NCI-H128 (cell line): ENCODE measurements at regions not wholly inside any gene's neighbourhood (a gene's known extent, or its start where the extent isn't known, plus 50 kb on each side); places are given as distances from the start of the nearest gene placed in this dataset.
"Not testable (repeated sequence)": the region's sequence is repeated elsewhere in the genome, so short reads cannot be mapped to it uniquely, and the experiment has no call there.

Experiments
- DNase-seq: peaks from one replicate; lab custom pipeline; 2025; ENCODE audit not compliant: unreplicated experiment; lab: John Stamatoyannopoulos, UW

DNA sequence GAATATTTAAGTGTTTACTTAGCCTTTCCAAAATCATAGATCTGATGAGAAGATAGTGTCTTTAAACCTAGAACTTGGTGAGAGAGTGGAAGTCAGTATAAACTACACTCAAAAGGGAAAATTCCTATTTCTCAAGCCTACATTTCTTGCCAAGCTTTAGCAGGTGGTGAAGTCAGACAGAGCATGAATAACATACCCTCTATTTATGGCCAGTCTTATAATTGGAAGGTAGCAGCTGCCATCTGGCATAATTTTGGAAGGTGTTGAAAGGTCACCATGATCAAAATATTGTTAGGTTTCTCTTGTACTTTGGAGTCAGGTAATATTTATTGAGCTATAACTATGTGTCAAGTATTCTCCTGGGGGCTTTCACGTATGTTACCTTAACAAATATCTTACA lies 729.3 kb upstream of the KIF2B start:
- no peak for DNase-seq

DNA sequence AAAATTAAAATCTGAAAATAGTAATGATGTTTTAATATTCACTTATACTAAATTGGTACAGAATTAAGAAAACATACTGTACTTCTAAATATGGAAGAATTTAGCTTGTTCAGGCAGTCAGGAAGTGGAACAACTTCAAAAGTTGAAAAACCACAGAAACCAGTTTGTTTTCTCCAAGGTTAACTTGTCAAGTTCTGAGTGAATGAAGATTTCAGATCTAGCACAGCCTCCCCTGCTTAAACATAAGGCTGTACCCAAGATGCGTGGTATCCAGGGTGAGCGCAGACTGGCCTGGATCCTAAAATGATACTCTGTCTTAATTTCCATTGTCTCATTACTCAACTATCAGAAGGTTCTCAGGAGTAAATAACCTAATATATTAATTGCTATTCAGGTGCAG lies 730.7 kb upstream of the KIF2B start:
- DNase-seq = no peak

DNA sequence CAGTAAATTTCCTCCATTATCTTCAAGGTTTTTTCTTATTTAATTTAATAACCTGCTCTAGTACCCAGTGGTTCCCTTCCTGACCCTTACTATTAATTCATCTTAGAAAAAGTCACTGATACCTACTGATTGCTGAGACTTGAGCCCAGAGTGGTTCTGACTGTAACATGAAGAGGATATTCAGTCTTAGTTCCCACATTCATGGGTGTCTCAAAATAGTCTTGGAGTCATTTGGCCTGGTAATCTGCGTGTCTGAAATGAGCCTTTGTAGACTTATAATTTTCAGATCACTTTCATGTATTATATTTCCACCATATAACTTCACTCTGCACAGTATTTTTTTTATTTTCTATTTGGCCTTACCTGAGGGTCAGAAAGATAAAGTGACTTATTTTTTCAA lies 732.0 kb upstream of the KIF2B start:
- DNase-seq = no peak

DNA sequence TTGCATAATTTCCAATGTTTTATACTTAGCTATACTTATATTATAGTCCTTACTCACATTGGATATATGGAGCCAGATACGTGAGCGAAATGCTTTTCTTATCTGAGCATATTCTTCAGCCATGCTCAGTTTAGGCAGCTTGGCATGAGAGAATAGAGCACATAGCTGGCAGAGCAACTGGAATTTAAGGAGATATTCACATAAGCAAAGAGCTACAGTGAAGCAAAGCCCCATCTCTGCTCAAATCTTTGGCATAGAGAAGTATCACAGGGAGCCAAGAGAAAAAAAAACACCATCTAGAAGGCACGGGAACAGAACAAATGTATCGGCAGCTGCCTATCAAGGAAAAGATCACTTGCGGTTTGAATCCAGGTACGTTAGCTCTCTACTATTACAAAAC lies 734.2 kb upstream of the KIF2B start:
- no peak for DNase-seq

DNA sequence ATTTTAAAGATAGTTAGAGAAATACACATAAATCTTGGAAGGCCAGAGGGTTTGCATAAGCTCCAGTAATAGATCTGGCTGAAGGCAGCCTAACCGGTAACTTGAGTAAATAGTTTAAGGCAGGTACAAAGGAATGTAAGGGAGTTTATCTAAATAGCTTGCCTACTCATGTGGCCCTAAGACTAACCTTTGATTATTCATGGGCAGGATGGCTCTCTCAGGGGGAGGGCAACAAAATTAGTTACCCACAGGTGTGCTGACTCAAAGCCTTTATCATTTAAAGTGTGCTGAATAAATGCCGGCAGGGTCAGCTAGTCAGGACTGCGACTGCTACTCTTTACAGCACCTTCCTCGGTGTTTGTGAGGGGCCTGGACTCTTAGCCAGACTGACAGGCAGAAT lies 761.3 kb upstream of the KIF2B start:
- no peak for DNase-seq

DNA sequence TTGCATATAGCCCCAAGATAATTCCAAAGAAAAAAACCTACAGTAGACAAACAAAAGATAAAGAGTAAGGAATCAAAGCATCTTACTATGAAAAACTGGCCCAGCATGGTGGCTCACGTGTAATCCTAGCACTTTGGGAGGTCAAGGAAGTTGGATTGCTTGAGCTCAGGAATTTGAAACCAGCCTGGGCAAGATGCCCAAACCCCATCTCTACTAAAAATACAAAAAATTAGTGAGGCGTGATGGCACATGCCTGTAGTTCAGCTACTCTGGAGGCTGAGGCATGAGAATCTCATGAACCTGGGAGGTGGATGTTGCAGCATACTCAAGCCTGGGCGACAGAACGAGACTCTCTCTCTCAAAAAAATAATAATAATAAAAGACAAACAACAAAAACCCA lies 764.7 kb upstream of the KIF2B start:
- DNase-seq = no peak

DNA sequence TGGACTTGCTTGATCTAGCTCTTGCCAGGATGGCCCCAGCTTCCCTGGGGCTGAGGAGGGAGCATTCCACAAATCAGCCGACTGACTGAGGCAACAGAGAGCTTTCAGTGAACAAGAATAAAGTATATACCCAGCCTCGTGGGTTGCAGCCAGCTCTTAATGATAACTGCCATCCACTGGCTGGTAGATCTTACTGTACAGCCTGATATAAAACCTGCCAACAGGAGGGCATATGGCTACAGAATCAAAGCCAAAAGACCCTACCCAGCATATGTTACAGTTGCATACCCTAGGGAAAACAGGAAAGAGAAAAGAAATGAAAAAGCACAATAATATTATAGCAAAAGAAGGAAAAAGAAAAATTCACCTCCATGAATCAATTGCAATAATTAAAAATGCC lies 775.9 kb upstream of the KIF2B start:
- DNase-seq = no peak

DNA sequence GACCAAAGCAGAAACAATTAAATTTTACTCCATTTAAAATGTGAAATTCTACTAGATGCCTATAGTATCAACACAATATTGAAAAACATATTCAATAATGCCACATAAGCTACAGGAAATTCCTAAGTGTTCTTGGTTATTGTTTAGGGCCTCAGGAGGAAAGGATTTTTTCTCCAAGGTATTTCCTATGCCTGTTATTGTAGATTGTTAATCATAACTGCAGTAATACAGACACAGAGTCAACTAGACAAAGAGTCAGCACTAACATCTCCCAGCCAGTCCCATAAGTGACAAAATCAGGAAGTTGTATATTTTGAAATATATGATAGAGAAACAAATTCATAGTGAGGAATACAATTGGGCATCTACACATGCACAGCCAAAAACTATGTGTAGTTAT lies 782.7 kb upstream of the KIF2B start:
- no peak for DNase-seq

DNA sequence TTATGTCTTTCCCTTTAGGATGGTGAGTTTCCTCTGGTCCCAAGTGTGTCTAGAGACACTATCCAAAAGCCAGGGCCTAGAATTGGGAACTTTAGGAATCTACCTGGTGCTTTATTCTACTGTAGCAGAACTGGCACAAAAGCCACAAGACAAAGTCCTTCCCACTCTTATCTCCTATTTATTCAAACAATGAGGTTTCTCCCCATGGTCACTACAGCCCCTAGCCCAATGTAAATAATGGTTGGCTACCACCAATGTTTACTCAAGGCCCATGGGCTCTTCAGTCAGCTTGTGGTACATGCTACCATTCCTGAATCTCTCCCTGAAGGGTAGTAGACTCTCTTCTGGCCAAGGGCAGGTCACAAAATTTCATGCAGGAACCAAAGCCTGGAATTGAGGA lies 789.4 kb upstream of the KIF2B start:
- no peak for DNase-seq

DNA sequence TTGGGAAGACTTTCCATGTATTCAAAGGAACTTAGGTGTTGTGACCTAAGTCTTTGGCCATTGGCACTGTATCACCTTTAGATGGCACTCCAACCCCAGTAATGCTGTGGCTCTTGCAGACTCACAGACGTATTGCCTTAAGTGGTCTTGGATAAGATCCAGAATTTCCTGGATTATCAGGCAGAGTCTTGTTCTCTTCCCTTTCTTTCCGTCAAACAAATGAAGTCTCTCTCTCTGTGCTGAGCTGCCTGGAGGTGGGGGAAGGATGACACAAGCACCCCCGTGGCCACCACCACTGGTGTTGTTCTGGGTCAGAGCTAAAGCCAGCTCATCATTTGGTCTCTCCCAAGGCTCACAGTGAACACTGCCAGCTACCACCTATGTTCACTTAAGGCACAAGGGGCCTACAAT lies 789.9 kb upstream of the KIF2B start:
- DNase-seq = peak; percentile 2

DNA sequence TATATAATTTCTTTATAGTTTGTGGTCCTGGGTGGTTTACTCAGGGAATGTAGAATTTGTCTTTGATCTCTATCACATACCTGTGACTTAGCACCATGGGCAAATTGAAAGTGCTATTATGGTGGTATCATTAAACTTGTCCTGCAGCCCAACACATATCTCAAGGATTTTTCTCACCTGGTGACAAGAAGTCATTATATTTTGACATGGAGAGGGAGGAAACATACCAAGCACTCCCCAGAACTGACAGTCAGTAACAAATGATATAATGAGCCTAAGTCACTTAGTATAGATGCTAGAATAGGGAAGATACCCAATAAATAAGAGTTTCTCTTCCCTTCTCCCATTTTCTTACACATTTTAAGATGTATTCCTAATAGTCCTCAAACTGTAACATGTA lies 805.5 kb upstream of the KIF2B start:
- DNase-seq = no peak

DNA sequence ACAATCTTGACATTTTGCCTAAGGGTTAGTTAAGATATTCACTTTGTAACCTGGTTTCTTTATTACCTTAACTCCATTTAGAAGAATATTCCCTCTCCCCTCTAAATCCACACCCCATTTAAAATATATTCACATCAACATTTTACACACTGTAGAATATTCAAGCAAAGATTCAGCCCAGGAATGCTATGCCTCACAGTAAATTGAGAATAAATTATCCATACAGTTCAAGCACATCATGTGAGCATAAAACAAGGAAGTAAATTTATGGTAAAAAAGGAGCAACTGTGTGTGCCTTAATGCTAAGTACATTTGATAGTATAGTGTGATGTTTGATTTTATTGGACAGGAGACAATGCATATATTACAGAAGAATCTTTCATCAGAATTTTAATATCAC lies 806.6 kb upstream of the KIF2B start:
- DNase-seq = no peak

DNA sequence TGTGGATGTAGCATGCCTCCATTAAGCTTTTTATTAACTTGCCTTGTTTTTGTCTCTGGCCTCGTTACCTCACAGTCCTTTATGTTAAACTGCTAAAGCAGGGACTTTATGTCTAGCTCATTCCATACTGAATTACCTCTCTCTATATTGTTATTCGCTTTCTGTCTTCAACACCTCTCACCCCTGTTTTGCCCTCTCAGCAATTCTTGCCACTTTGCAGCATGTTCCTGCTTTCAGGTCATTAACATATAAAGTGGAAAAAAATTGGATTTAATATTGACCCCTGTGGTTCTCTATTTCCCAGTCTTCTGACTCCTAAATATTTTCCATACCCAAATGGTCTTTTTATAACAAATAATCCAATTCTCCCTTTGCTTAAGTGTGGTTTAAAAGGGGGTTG lies 810.4 kb upstream of the KIF2B start:
- DNase-seq = no peak

DNA sequence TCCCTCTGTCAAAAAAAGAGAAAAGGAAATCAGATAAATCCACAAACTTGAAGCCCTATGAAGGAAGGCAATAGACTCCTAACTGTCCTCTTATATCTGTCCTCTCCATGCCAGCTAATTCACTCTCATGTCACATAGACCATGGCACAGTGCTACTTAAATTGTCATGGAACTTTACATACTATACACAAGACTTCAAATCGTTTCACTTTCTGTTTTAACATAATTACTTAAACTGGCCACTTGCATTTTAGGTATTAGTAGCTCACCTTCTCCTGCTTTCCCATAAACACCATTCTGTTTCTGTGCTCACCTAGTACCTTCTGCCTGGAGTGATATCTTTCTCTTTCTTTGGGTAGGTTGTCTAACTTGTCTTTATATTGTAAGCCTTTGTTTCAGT lies 816.7 kb upstream of the KIF2B start:
- no peak for DNase-seq

DNA sequence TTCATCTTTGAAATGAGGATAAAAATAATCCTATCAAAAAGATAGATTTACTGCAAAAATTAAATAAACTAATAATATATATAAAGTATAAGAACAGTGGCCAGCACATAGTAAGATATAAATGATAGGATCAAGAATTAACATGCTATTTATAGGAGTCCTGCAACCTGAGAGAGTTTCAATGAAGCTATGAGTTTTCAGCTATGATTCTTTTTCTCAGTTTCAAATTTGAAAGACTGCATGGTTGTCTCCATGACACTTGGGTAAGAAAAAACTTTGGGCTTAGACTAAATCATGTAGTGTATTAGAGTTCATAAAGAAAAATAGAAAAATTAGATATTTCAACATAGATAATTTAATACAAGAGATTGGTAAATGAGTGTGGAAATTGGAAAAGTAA lies 817.8 kb upstream of the KIF2B start:
- no peak for DNase-seq

DNA sequence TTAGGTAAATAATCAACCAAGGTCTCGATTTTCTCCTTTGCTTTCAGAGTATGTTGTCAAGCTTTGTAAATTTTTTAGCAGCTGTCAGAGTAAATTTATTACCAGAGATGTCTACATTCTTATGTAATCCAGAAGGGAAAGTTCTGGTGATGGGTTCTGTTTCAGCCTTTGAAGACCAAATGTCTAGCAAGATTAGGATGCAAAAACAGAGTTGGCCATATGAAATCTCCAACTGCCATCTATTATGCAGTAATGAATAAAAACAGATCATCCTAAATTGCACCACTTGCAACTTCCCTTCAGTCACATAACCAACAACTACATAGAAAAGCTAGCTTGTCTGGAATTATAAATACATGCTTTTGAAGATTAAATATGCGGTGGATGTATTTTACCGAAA lies 826.8 kb upstream of the KIF2B start:
- DNase-seq = no peak

DNA sequence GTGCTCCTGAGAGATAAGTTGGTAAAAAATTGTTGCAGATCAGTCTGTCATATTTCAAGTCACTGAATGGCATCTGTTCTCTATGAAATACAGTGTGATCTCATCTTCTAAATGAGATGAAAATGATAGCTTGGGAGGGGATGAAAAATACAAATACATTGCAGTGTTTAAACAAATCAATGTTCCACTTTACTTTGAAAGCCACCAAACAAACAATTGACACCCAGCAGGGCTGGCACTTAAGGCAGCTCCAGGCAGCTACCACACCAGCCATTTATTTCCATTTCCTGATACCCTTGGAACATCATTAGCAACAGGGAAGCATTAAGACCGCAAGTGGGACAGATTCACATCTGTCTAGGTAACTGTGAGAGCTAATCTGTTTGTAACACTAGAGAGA lies 827.6 kb upstream of the KIF2B start:
- peak; percentile 52 for DNase-seq

DNA sequence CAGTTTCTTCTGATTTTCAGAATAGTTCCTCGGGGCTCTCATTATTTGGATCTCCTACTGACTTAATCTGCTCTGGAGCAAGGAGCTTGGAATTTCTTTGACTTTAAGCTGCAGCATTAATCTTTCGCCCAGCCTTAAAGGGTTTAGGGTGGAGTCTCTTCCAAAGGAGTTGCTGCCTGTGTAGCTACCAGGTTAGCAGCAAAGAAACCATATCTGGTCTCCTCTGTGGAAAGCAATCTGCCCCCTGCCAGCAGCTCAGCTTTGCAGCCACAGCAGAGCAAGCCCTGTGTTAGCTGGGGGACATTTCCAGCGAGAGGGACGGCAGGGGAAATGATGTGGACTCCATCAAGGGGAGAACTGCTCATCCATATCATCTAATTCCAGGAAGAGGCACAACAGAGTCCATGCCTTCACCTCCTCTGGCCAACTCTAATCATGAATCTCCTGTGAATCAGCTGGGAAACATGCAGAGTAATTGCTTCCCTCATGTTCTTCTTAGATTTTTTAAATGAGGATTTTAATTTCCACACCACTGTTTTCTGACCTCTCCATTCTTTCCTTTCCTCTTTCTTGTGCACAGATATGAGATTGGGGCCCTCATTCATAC lies 827.6 kb upstream of the CA10 start:
- no peak for DNase-seq

DNA sequence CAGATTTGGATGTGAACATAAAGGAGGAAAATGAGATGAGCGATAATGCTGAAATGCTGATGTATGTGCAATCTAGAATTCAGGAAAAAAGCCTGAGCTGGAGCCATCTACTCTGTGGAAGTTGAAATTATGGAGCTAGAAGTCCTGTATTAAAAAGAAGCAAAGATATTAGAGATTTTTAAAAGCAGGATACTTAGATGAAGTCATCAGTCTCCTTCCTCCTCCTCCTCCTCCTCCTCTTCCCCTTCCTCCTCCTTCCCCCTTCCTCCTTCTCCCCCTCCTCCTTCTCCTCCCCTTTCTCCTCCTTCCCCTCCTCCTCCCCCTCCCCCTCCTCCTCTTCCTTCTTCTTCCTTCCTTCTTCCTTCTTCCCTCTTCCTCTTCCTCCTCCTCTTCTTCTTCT lies 823.8 kb upstream of the CA10 start:
- DNase-seq = no peak

DNA sequence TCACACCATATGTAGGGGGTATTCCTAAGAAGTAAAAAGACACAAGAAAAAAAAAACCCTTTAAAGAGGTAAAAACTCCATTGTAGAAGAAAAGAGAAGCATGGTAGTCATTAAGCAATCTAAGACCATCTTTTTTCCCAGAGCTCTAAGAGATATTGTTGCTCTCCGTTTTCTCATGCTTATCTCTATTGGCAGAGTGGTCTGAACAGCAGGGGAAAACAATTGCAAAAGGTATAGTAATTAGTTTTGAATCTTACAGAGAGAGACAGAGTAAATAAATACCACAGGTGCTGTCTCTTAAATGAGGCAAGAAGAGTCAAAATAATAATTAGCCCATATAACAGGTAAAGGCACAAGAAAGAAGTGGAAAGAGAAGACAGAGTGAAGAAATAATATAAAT lies 821.4 kb upstream of the CA10 start:
- no peak for DNase-seq

DNA sequence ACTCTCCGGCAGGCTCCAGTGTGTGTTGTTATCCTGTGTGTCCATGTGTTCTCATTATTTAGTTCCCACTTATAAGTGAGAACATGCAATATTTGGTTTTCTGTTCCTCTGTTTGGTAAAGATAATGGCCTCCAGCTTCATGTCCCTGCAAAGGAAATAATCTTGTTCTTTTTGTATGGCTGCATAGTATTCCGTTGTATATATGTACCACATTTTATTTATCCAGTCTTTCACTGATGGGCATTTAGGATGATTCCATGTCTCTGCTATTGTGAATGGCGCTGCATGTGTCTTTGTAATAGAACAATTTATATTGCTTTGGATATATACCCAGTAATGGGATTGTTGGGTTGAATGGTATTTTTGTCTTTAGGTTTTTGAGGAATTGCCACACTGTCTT lies 807.3 kb upstream of the CA10 start:
- no peak for DNase-seq

DNA sequence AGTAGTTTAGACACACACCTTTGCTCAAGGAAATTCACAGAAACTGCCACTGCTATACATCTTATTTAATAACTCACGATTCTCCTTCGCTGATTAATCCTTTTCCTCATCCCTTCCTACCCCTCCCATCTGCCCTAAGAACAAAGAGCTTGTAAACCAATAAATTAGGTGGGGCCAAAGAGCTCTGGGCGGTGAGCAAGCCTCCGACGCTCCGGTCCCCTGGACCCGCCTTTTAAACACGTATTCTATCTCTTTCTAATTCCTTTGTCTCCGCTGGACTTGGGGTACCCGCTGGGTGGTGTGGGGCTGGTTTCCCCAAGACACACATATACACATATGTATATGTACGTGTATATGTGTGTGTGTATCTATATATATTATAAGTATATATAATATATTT lies 803.2 kb upstream of the CA10 start:
- not testable (repeated sequence) for DNase-seq

DNA sequence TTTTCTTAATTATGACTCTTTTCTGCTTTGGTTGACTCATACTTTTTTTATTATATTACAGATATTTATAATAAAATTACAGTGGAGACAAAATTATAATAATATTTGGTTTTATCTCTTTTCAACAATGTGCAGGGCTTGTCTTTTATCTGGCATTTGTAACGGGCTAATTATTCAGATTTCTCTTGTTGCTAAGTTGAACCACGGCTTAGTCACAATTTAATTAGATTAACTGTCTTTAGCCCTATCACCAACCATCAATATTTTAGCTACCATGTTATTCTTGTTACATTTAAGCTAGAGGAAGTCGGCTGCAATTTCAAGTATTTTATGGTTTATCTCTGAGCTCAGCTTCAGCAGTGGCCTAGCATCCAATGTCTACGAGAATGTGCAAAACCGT lies 798.9 kb upstream of the CA10 start:
- DNase-seq = no peak

DNA sequence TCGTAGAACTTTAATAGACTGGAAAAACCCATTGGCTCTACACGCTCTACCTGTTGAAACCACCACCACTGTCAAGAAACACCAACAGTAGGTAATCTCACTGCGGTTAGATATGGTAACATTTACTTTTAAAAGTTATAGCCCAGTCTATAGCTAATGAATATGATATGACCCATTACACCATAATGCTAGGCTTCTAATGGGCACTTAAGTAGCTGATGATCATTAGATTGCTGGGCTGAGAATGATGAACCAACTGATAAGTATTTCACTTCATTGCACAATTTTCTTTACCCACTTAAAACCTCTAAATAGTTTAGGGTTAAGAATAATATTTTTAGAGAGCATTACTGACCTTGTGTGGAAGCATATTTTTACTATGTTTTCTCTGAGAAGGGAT lies 788.9 kb upstream of the CA10 start:
- DNase-seq = no peak
